Activated naive CD8-positive, alpha-beta T cell treated with anti-CD3 and anti-CD28 coated beads, Interleukin-2, amount 50 U/mL, for 24 hours (primary cell): ENCODE measurements at regions not wholly inside any gene's neighbourhood (a gene's known extent, or its start where the extent isn't known, plus 50 kb on each side); places are given as distances from the start of the nearest gene placed in this dataset.

Experiments used
- ATAC-seq: fragments of 150-1000 bp; cut with Tn5 transposase; one replicate; pipeline ENCODE4 v1.10.0; 2021
- DNase-seq: peaks from one replicate; pipeline ENCODE4 v3.0.0; 2021
- H3K27ac Mint-ChIP-seq: one replicate; pipeline ENCODE4 v1.8.0; 2021; ENCODE audit warnings: mild to moderate bottlenecking, mixed read lengths
- H3K27me3 Mint-ChIP-seq: one replicate; pipeline ENCODE4 v1.8.0; 2021; ENCODE audit warnings: mixed read lengths
- H3K36me3 Mint-ChIP-seq: one replicate; pipeline ENCODE4 v1.8.0; 2021; ENCODE audit warnings: low read depth, mixed read lengths
- H3K4me1 Mint-ChIP-seq: one replicate; pipeline ENCODE4 v1.8.0; 2021; ENCODE audit warnings: mixed read lengths
- H3K4me3 Mint-ChIP-seq: one replicate; pipeline ENCODE4 v1.8.0; 2021; ENCODE audit warnings: mild to moderate bottlenecking, moderate library complexity, mixed read lengths
- H3K9me3 Mint-ChIP-seq: one replicate; pipeline ENCODE4 v1.8.0; 2021; ENCODE audit warnings: mixed read lengths

- H3K4me3 Mint-ChIP-seq = no peak overlapping the region
- no peak overlapping the region for H3K27ac Mint-ChIP-seq
- no peak for DNase-seq
These were observed 1123.0 kb downstream of the VRK1 start for GRCh38 chr14:97920201-97920600.

DNA sequence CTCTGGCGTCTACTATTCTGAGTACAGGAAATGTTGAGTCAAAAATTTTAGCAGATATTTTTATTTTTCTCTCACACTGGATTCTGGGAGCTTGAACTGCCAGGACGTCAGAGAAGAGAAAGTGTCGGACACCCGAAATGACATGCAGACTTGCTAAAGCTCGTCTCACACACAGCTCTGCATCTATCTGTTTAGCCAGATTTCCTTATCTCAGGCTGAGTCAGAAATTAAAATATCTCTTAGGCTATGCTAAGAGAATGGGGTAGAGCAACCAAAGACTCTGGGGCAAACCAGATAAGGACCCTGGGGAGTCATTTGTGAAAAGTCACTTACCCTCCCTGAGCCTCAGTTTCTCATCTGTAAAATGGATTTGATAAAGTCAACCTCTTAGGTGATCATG is 1124.1 kb downstream of the VRK1 start:
- H3K36me3 Mint-ChIP-seq = no peaks in the 10 kb centered on the region

More at GRCh38 chr14:97920201-97920600, 1123.0 kb downstream of the VRK1 start:
- Mint-ChIP-seq H3K4me1 (peaks cover 24% of the 10 kb centered on the region), H3K36me3 (no peaks in the 10 kb centered on the region), H3K27me3 (no peaks in the 10 kb centered on the region), H3K9me3 (no peaks in the 10 kb centered on the region)
- no peak for ATAC-seq

GRCh38 chr14:97924922-97925613 is 1127.9 kb downstream of the VRK1 start:
- H3K27me3 Mint-ChIP-seq = no peaks in the 10 kb centered on the region
- H3K9me3 Mint-ChIP-seq = no peaks in the 10 kb centered on the region
- no peak overlapping the region for H3K4me3 Mint-ChIP-seq
- no peak for DNase-seq
- peaks cover 1% of the 10 kb centered on the region for H3K36me3 Mint-ChIP-seq
- H3K4me1 Mint-ChIP-seq = peaks cover 13% of the 10 kb centered on the region
- peak; percentile 67 for ATAC-seq
- no peak overlapping the region for H3K27ac Mint-ChIP-seq

More for the DNA sequence above, 1124.1 kb downstream of the VRK1 start:
- H3K4me1 Mint-ChIP-seq = peaks cover 30% of the 10 kb centered on the region
- no peak for DNase-seq
- ATAC-seq = no peak
- no peaks in the 10 kb centered on the region for H3K9me3 Mint-ChIP-seq
- H3K27me3 Mint-ChIP-seq = no peaks in the 10 kb centered on the region
- H3K4me3 Mint-ChIP-seq = no peak overlapping the region
- H3K27ac Mint-ChIP-seq = no peak overlapping the region

DNA sequence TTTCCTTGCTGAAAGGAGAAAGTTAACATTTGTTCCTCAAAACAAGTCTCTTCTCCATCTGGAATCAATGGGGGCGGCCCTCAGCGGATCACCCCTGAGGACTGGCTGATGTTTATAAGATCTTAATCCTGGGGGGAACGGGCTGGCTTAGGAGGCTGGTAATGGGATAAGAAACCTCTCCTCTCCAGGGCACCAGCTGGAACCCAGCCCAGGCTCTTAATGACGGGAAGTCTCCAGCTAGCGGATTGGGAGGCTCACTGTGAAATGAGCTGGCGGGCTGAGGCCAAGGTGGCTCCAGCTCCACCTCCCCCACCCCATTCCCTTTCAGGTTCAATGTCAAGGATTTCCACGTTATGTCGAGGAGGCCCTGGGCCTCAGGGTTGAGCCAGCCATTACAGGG is 1133.0 kb downstream of the VRK1 start:
- H3K4me1 Mint-ChIP-seq = peaks cover 18% of the 10 kb centered on the region
- ATAC-seq (no peak), DNase-seq (no peak)
- no peaks in the 10 kb centered on the region for H3K27me3 Mint-ChIP-seq
- H3K27ac Mint-ChIP-seq = no peak overlapping the region
- H3K9me3 Mint-ChIP-seq = no peaks in the 10 kb centered on the region
- peaks cover 1% of the 10 kb centered on the region for H3K36me3 Mint-ChIP-seq
- no peak overlapping the region for H3K4me3 Mint-ChIP-seq

DNA sequence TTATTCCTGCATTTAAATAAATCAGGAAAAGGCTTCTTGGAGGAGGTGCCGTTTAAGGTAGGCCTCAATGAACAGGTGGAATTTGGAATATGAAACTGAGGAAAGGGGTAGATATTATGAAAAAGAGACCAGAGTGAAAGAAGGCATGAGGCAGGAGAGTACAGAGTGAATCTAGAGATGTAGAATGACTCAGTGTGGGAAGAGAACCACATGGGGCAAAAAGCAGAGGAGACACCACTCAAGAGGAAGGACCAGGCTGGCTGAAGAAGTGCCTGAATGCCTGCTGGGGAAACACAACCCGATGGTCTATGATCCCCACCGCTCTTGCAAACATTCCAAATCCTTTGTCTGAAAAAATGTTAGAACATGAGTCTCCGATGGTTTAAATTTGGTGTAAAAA is 1134.1 kb downstream of the VRK1 start:
- H3K4me3 Mint-ChIP-seq = no peak overlapping the region
- H3K9me3 Mint-ChIP-seq = no peaks in the 10 kb centered on the region
- H3K27ac Mint-ChIP-seq = no peak overlapping the region
- peaks cover 8% of the 10 kb centered on the region for H3K4me1 Mint-ChIP-seq
- ATAC-seq (peak; percentile 57), DNase-seq (no peak)
- peaks cover 1% of the 10 kb centered on the region for H3K36me3 Mint-ChIP-seq
- H3K27me3 Mint-ChIP-seq = no peaks in the 10 kb centered on the region

GRCh38 chr14:97942921-97943320 is 1145.7 kb downstream of the VRK1 start:
- H3K4me1 Mint-ChIP-seq = peaks cover 20% of the 10 kb centered on the region
- H3K9me3 Mint-ChIP-seq = peaks cover 8% of the 10 kb centered on the region
- peaks cover 9% of the 10 kb centered on the region for H3K36me3 Mint-ChIP-seq
- H3K4me3 Mint-ChIP-seq = no peak overlapping the region
- ATAC-seq (no peak), DNase-seq (no peak)
- H3K27ac Mint-ChIP-seq = no peak overlapping the region
- no peaks in the 10 kb centered on the region for H3K27me3 Mint-ChIP-seq

DNA sequence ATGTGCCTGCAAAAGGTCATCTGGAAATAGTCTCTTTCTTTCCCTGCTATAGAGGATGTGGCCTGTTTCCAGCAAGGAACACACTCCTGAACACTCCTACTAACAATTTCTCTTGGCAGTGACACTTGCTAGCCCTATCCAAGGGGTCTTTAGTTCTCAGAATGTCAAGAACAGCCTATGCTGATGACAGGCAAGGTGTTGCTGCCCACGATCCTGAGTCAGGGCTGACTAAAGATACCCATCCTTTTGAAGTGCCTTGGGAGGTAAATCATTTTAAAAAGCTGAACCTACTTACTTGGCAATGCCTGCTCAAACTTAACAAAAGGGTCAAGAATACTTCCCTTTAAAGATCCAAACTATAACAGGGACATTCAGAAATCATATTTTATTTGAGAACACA is 1146.4 kb downstream of the VRK1 start:
- Mint-ChIP-seq H3K4me3 (no peak overlapping the region), H3K9me3 (peaks cover 3% of the 10 kb centered on the region), H3K27me3 (no peaks in the 10 kb centered on the region), H3K36me3 (peaks cover 9% of the 10 kb centered on the region), H3K27ac (peak overlapping the region; percentile 33), H3K4me1 (peaks cover 20% of the 10 kb centered on the region)
- peak; percentile 90 for ATAC-seq
- DNase-seq = peak; percentile 19

DNA sequence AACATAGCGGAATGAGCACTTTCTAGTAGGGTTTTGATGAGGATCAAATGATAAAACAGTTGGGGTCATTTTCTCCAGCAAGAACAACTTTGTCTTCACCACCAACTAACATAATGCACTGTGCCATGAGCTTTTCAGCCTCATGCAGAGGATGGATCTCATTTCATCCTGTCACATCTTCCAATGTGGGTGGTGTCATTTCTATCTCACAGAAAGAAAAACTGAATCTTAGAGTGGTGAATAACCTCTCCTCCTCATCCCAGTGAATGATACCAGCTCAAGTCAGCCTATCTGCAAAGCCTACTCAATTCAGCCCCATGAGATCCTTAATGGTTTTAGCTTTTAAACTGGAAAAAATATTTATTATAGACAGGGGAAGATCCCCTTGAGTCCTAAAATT is 1147.2 kb downstream of the VRK1 start:
- no peaks in the 10 kb centered on the region for H3K27me3 Mint-ChIP-seq
- peaks cover 3% of the 10 kb centered on the region for H3K9me3 Mint-ChIP-seq
- no peak for DNase-seq
- peak overlapping the region; percentile 33 for H3K27ac Mint-ChIP-seq
- H3K36me3 Mint-ChIP-seq = peaks cover 9% of the 10 kb centered on the region
- ATAC-seq = peak; percentile 68
- H3K4me3 Mint-ChIP-seq = no peak overlapping the region
- peaks cover 20% of the 10 kb centered on the region for H3K4me1 Mint-ChIP-seq

DNA sequence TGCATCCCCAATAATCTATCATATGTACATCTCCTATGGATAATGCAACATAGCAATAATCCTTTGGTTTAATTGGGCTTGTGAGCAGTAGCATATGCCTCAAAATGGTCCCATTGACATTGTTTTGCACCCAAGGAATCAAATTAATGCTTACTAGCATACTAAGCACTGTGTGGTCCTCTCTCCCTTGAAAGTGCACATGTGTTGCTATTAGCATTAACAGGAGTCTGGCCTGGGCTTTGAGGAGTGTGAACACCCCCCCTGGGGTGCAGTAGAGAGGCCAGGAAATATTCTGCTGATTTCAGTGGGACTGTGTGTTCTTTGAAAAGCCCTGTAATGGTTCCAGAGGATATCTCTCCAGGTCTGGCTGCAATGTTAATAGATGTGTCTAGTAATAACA is 1148.4 kb downstream of the VRK1 start:
- ATAC-seq (no peak), DNase-seq (no peak)
- Mint-ChIP-seq H3K9me3 (peaks cover 3% of the 10 kb centered on the region), H3K27me3 (no peaks in the 10 kb centered on the region), H3K4me1 (peaks cover 20% of the 10 kb centered on the region), H3K27ac (no peak overlapping the region), H3K4me3 (no peak overlapping the region), H3K36me3 (peaks cover 11% of the 10 kb centered on the region)

GRCh38 chr14:97946240-97946639 is 1149.1 kb downstream of the VRK1 start:
- H3K4me1 Mint-ChIP-seq = peaks cover 20% of the 10 kb centered on the region
- no peak overlapping the region for H3K27ac Mint-ChIP-seq
- H3K27me3 Mint-ChIP-seq = no peaks in the 10 kb centered on the region
- H3K36me3 Mint-ChIP-seq = peaks cover 8% of the 10 kb centered on the region
- peaks cover 3% of the 10 kb centered on the region for H3K9me3 Mint-ChIP-seq
- no peak overlapping the region for H3K4me3 Mint-ChIP-seq
- DNase-seq (no peak), ATAC-seq (no peak)

DNA sequence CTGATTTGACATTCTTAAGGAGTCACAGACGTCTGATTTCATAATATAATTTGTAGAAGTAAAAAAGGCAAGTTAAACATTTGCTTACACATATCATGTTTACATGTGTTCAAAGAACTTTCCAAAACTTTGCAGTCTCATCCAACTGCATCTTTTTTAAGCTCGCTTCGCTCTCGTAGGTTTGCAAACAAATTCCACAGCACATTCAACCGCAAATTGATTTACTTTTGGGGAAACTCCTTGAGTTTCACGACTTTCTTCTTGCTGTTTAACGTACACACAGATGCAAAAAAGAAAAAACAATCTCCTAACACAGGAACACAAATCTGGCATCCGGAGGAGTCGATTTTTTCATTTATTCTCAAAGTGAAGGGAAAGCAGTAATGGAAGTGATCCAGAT is 1149.5 kb downstream of the VRK1 start:
- H3K36me3 Mint-ChIP-seq = peaks cover 7% of the 10 kb centered on the region
- no peak overlapping the region for H3K4me3 Mint-ChIP-seq
- ATAC-seq = no peak
- peaks cover 2% of the 10 kb centered on the region for H3K9me3 Mint-ChIP-seq
- no peak for DNase-seq
- H3K27ac Mint-ChIP-seq = no peak overlapping the region
- H3K27me3 Mint-ChIP-seq = no peaks in the 10 kb centered on the region
- peaks cover 20% of the 10 kb centered on the region for H3K4me1 Mint-ChIP-seq

GRCh38 chr14:97948841-97949240 is 1151.7 kb downstream of the VRK1 start:
- Mint-ChIP-seq H3K36me3 (peaks cover 7% of the 10 kb centered on the region), H3K4me3 (no peak overlapping the region), H3K9me3 (no peaks in the 10 kb centered on the region), H3K27me3 (no peaks in the 10 kb centered on the region), H3K4me1 (peaks cover 16% of the 10 kb centered on the region), H3K27ac (no peak overlapping the region)
- ATAC-seq = no peak
- DNase-seq = no peak

DNA sequence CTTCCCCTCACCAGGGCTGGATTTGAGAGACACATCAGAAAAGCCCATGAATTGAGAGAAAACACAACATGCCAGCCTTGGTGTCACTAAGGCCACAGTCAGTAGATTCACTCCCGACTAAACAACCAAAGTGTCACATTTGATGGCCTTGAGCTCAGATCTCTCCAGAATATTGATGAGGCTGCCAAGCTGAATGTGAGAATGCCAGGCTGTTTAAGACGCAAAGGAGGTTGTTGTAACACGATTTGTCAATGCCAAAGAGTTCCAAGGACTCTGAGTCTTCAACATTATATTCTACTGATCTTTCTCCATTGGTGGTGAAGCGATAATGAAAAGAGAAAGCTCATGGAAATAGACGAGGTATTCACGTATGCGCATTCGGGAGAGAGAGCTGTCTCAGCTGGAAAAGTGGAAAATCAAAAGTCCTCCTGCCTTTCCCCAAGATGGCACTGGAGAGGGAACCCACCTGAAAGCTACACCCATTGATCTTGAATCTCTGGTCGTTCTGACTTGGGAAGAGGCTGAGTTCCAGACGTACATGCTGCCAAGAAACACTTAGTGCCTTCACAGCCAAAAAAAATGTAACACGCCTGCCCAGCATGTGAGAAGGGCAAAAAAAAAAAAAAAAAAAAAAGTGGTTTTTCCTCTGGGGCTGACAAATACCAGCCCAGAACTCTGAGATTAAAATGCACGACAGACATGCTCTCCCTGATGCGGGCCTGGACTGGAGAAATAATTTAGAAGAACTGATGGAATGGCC is 1159.6 kb downstream of the VRK1 start:
- no peaks in the 10 kb centered on the region for H3K27me3 Mint-ChIP-seq
- H3K9me3 Mint-ChIP-seq = peaks cover 9% of the 10 kb centered on the region
- H3K4me3 Mint-ChIP-seq = no peak overlapping the region
- H3K27ac Mint-ChIP-seq = no peak overlapping the region
- DNase-seq (no peak), ATAC-seq (no peak)
- H3K36me3 Mint-ChIP-seq = peaks cover 38% of the 10 kb centered on the region
- H3K4me1 Mint-ChIP-seq = peaks cover 5% of the 10 kb centered on the region

GRCh38 chr14:97959251-97959650 is 1162.1 kb downstream of the VRK1 start:
- DNase-seq = no peak
- H3K9me3 Mint-ChIP-seq = peaks cover 9% of the 10 kb centered on the region
- H3K4me3 Mint-ChIP-seq = no peak overlapping the region
- no peaks in the 10 kb centered on the region for H3K27me3 Mint-ChIP-seq
- H3K27ac Mint-ChIP-seq = no peak overlapping the region
- peaks cover 14% of the 10 kb centered on the region for H3K4me1 Mint-ChIP-seq
- no peak for ATAC-seq
- H3K36me3 Mint-ChIP-seq = peaks cover 34% of the 10 kb centered on the region

DNA sequence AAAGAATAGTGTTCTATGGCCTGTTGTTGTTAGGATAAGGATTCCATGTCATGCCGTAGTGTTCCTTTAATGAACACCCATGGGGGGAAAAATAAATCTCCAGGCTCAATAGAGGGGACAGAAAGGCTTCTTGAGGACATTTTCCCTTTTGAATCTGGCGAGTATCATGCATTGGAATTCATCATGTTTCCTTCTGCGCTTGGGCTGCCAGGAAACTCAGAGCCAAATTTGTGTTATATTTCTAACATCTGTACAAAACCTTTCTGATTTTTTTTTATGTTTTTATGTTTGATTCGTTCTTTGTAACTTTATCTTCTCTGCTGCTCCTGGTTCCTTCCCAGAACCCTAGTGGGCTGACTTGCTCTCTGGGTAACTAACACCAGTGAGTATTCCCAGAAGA is 1163.3 kb downstream of the VRK1 start:
- no peaks in the 10 kb centered on the region for H3K27me3 Mint-ChIP-seq
- peaks cover 32% of the 10 kb centered on the region for H3K36me3 Mint-ChIP-seq
- H3K4me3 Mint-ChIP-seq = no peak overlapping the region
- no peak for ATAC-seq
- H3K27ac Mint-ChIP-seq = no peak overlapping the region
- peaks cover 22% of the 10 kb centered on the region for H3K4me1 Mint-ChIP-seq
- peaks cover 9% of the 10 kb centered on the region for H3K9me3 Mint-ChIP-seq
- no peak for DNase-seq
